HG03135 (cell line): ENCODE measurements at regions not wholly inside any gene's neighbourhood (a gene's known extent, or its start where the extent isn't known, plus 50 kb on each side); places are given as distances from the start of the nearest gene placed in this dataset.
"Not testable (repeated sequence)": the region's sequence is repeated elsewhere in the genome, so short reads cannot be mapped to it uniquely, and the experiment has no call there.

Experiments
- ATAC-seq: cut with Tn5 transposase; IDR thresholded peaks from one replicate; pipeline ENCODE4 v1.9.1; 2021; ENCODE audit warnings: mild to moderate bottlenecking, moderate library complexity; ENCODE audit not compliant: unreplicated experiment

DNA sequence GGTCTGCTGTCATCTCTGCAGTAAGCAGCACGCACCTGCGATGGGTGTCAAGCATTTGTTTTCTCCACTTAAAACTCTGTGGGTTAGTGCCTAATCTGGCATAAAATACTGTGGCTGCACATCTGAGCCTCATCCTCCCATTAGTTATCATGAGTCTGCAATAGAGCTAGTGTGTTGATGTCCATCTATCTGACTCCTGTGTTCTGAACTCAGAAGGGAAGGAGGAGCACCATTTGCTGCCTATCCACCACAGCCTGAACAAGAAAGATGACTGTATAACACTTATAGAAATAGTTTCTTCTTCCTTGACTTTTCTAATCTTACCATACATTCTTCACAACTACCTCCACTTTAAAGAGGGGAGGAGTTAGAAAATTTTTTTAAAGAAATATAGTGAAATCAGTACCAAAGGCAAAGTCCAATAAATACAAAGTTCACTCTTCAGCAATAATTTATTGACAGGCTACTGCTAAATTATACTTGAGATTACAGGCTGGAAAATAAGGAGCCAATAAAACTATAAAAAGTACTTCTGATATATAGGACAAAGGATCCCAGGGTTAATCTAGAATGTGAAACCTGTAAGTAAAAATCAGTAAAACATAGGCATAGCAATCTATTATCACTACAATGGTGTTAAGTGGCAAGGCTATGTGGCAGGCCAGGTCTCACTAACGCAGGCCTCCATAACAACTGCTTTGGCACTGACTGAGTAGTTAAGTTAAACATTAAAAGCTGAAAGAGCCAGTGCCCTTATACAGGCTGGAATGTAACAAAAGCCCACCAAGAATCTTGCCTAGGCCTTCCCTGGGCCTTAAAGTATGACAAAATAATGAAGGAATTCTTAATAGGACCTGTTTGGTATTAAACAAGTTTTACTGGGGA is 70.2 kb downstream of the LGALS9C start:
- not testable (repeated sequence) for ATAC-seq

- ATAC-seq: not testable (repeated sequence)
These were observed 80.5 kb downstream of the LGALS9C start for GRCh38 chr17:18557086-18557485.

- ATAC-seq: peak; percentile 67
These were observed 80.7 kb downstream of the TBC1D28 start for GRCh38 chr17:18563381-18564098.

DNA sequence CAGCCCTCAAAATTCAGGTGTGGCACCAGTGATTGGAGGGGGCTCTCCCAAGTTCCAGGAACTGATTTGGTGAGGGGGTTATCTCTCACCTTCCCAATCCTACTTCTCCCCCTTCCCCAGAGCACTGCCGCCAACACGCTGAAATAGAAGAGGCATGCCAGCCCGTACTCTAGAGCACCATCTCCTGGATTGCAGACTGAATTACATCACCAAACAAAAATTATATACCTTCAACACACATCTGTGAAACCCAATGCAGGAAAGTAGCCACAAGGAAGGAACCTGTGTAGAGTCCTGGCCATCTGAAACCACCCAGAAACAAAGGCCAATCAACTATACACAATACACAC is 80.1 kb downstream of the TBC1D28 start:
- ATAC-seq: peak; percentile 55

GRCh38 chr17:18568108-18568995 is 75.8 kb downstream of the TBC1D28 start:
- ATAC-seq: not testable (repeated sequence)

GRCh38 chr17:18569489-18569913 is 74.7 kb downstream of the TBC1D28 start:
- not testable (repeated sequence) for ATAC-seq

GRCh38 chr17:18572536-18572935 is 71.7 kb downstream of the TBC1D28 start:
- ATAC-seq: not testable (repeated sequence)

- ATAC-seq: not testable (repeated sequence)
These were observed 70.1 kb downstream of the TBC1D28 start for GRCh38 chr17:18574137-18574536.
